HG02943 (cell line): ENCODE measurements at regions not wholly inside any gene's neighbourhood (a gene's known extent, or its start where the extent isn't known, plus 50 kb on each side); places are given as distances from the start of the nearest gene placed in this dataset.
"Not testable (repeated sequence)": the region's sequence is repeated elsewhere in the genome, so short reads cannot be mapped to it uniquely, and the experiment has no call there.

Experiments
- ATAC-seq: cut with Tn5 transposase; IDR thresholded peaks from one replicate; pipeline ENCODE4 v1.9.1; 2021; ENCODE audit warnings: mild to moderate bottlenecking, low read depth, moderate library complexity; ENCODE audit not compliant: unreplicated experiment

GRCh38 chr9:31582071-31582470 is 802.4 kb upstream of the ACO1 start:
- no peak for ATAC-seq

GRCh38 chr9:31582561-31582960 is 801.9 kb upstream of the ACO1 start:
- ATAC-seq: no peak

GRCh38 chr9:31585158-31585557 is 799.3 kb upstream of the ACO1 start:
- ATAC-seq: no peak

- no peak for ATAC-seq
These were observed 797.3 kb upstream of the ACO1 start for GRCh38 chr9:31587146-31587545.

GRCh38 chr9:31588006-31588405 is 796.4 kb upstream of the ACO1 start:
- ATAC-seq: no peak

GRCh38 chr9:31588756-31589155 is 795.7 kb upstream of the ACO1 start:
- ATAC-seq: no peak

- ATAC-seq: no peak
These were observed 794.4 kb upstream of the ACO1 start for GRCh38 chr9:31590091-31590490.

- not testable (repeated sequence) for ATAC-seq
These were observed 787.4 kb upstream of the ACO1 start for GRCh38 chr9:31597086-31597485.

- ATAC-seq: peak; percentile 82
These were observed 786.5 kb upstream of the ACO1 start for GRCh38 chr9:31597977-31598376.

GRCh38 chr9:31601666-31602065 is 782.8 kb upstream of the ACO1 start:
- no peak for ATAC-seq

- ATAC-seq: no peak
These were observed 779.9 kb upstream of the ACO1 start for GRCh38 chr9:31604531-31604930.

- ATAC-seq: no peak
These were observed 779.3 kb upstream of the ACO1 start for GRCh38 chr9:31605164-31605563.

GRCh38 chr9:31606678-31607077 is 777.8 kb upstream of the ACO1 start:
- ATAC-seq: no peak

- ATAC-seq: no peak
These were observed 776.0 kb upstream of the ACO1 start for GRCh38 chr9:31608416-31608815.

GRCh38 chr9:31608881-31609280 is 775.6 kb upstream of the ACO1 start:
- no peak for ATAC-seq

- ATAC-seq: no peak
These were observed 772.0 kb upstream of the ACO1 start for GRCh38 chr9:31612336-31613030.

- ATAC-seq: no peak
These were observed 768.5 kb upstream of the ACO1 start for GRCh38 chr9:31615966-31616365.

- no peak for ATAC-seq
These were observed 760.9 kb upstream of the ACO1 start for GRCh38 chr9:31623511-31623910.

- no peak for ATAC-seq
These were observed 755.2 kb upstream of the ACO1 start for GRCh38 chr9:31629292-31629691.

GRCh38 chr9:31637265-31637664 is 747.2 kb upstream of the ACO1 start:
- ATAC-seq: no peak

- no peak for ATAC-seq
These were observed 746.6 kb upstream of the ACO1 start for GRCh38 chr9:31637861-31638260.

GRCh38 chr9:31639451-31639850 is 745.0 kb upstream of the ACO1 start:
- ATAC-seq: no peak

- no peak for ATAC-seq
These were observed 715.1 kb upstream of the ACO1 start for GRCh38 chr9:31669311-31669710.
